Loucy (cell line): ENCODE measurements at regions not wholly inside any gene's neighbourhood (a gene's known extent, or its start where the extent isn't known, plus 50 kb on each side); places are given as distances from the start of the nearest gene placed in this dataset.
A peak's percentile ranks its signal among the peaks of the same experiment; 100 is the strongest.

ENCODE experiments used
- H2AFZ ChIP-seq: fragments of 200-600 bp; sonication (generic); 2 replicates; pipeline ENCODE4 v1.6.0; 2016; ENCODE audit warnings: antibody characterized with exemption, mild to moderate bottlenecking, low read length, moderate library complexity
- H3F3A ChIP-seq: fragments of 200-600 bp; 2 replicates; pipeline ENCODE4 v1.6.0; 2016; ENCODE audit warnings: antibody characterized with exemption, low read depth, mild to moderate bottlenecking
- H3K27me3 ChIP-seq: fragments of 200-600 bp; sonication (generic); 2 replicates; pipeline ENCODE4 v1.6.1; 2014; ENCODE audit warnings: low read length, mild to moderate bottlenecking; ENCODE audit not compliant: insufficient read depth, poor library complexity, severe bottlenecking
- H3K36me3 ChIP-seq: fragments of 200-600 bp; sonication (generic); 2 replicates; pipeline ENCODE4 v1.6.1; 2016; ENCODE audit warnings: low read length; ENCODE audit not compliant: insufficient read depth
- H3K4me1 ChIP-seq: fragments of 200-600 bp; sonication (generic); 2 replicates; pipeline ENCODE4 v1.5.1; 2014; ENCODE audit warnings: low read length, mild to moderate bottlenecking; ENCODE audit not compliant: insufficient read depth, poor library complexity, severe bottlenecking
- H3K4me2 ChIP-seq: fragments of 200-600 bp; sonication (generic); 2 replicates; pipeline ENCODE4 v1.6.0; 2014; ENCODE audit warnings: antibody characterized with exemption, low read length, low read depth, mild to moderate bottlenecking; ENCODE audit not compliant: poor library complexity, severe bottlenecking
- H3K4me3 ChIP-seq: fragments of 200-600 bp; sonication (generic); 2 replicates; pipeline ENCODE4 v1.5.1; 2014; ENCODE audit warnings: low read length, mild to moderate bottlenecking, mixed read lengths; ENCODE audit not compliant: poor library complexity, severe bottlenecking
- H3K79me2 ChIP-seq: fragments of 200-600 bp; sonication (generic); 2 replicates; pipeline ENCODE4 v1.6.1; 2014; ENCODE audit warnings: low read length; ENCODE audit not compliant: insufficient read depth
- H3K9ac ChIP-seq: fragments of 200-600 bp; sonication (generic); 2 replicates; pipeline ENCODE4 v1.6.0; 2014; ENCODE audit warnings: mild to moderate bottlenecking, low read depth, low read length, moderate library complexity; ENCODE audit not compliant: poor library complexity, severe bottlenecking
- H3K9me2 ChIP-seq: fragments of 200-600 bp; sonication (generic); replicated peaks from 2 replicates; pipeline ENCODE4 v1.6.1; 2016; ENCODE audit warnings: low read depth, low read length, mixed read lengths
- H3K9me3 ChIP-seq: fragments of 200-600 bp; sonication (generic); 2 replicates; pipeline ENCODE4 v1.6.1; 2014; ENCODE audit warnings: mild to moderate bottlenecking, antibody characterized with exemption, low read length, low read depth; ENCODE audit not compliant: insufficient read depth
- H4K20me1 ChIP-seq: fragments of 200-600 bp; sonication (generic); 2 replicates; pipeline ENCODE4 v1.6.0; 2014; ENCODE audit warnings: antibody characterized with exemption, low read length, mild to moderate bottlenecking; ENCODE audit not compliant: insufficient read depth, poor library complexity, severe bottlenecking
- EZH2phosphoT487 ChIP-seq: fragments of 200-600 bp; IDR thresholded peaks from 2 replicates; pipeline ENCODE4 v1.6.1; 2018; ENCODE audit warnings: antibody characterized with exemption, mild to moderate bottlenecking, moderate library complexity, borderline replicate concordance
- TF ChIP-seq, protein P1 (sequence below): fragments of 200-600 bp; sonication (generic); conservative IDR thresholded peaks from 2 replicates; pipeline ENCODE4 v1.5.1; 2014; ENCODE audit warnings: mild to moderate bottlenecking, antibody characterized with exemption, low read length

DNA sequence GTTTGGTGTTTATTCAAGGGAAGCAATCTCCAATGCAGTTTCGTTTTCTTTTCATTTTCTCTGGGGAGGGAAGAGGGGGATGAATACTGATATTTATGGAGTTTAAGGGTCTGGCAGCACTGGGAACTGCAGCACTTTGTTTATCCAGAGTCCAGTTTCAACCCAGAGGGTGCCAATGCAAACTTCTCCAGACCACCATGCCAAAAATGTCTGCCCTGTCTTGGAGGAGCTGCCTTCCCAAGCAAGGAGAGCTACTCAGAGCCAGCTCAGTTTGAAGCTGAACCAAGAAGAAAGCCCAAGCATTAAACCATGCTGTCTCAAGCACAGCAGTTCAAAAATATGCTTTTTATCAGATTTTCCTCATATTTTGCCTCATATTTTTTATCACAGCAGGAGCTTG, 589.7 kb downstream of the LMO4 start:
- no peak overlapping the region for H3K4me2 ChIP-seq
- no peaks in the 10 kb centered on the region for H3K27me3 ChIP-seq
- H3K9me2 ChIP-seq, result no peaks in the 10 kb centered on the region
- H4K20me1 ChIP-seq, result no peaks in the 10 kb centered on the region
- H3F3A ChIP-seq, result no peaks in the 10 kb centered on the region
- no peak overlapping the region for H3K9ac ChIP-seq
- peaks cover 10% of the 10 kb centered on the region; the same call in 1 of the 2 replicates for H3K9me3 ChIP-seq
- H2AFZ ChIP-seq, result peak overlapping the region; percentile 28; the same call in 1 of the 2 replicates
- no peaks in the 10 kb centered on the region for H3K4me1 ChIP-seq
- H3K36me3 ChIP-seq, result no peaks in the 10 kb centered on the region
- H3K4me3 ChIP-seq, result no peak overlapping the region
- TF ChIP-seq EZH2phosphoT487, result no peak
- TF ChIP-seq, protein P1, sequence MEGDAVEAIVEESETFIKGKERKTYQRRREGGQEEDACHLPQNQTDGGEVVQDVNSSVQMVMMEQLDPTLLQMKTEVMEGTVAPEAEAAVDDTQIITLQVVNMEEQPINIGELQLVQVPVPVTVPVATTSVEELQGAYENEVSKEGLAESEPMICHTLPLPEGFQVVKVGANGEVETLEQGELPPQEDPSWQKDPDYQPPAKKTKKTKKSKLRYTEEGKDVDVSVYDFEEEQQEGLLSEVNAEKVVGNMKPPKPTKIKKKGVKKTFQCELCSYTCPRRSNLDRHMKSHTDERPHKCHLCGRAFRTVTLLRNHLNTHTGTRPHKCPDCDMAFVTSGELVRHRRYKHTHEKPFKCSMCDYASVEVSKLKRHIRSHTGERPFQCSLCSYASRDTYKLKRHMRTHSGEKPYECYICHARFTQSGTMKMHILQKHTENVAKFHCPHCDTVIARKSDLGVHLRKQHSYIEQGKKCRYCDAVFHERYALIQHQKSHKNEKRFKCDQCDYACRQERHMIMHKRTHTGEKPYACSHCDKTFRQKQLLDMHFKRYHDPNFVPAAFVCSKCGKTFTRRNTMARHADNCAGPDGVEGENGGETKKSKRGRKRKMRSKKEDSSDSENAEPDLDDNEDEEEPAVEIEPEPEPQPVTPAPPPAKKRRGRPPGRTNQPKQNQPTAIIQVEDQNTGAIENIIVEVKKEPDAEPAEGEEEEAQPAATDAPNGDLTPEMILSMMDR, result no peak
- H3K79me2 ChIP-seq, result no peaks in the 10 kb centered on the region

DNA sequence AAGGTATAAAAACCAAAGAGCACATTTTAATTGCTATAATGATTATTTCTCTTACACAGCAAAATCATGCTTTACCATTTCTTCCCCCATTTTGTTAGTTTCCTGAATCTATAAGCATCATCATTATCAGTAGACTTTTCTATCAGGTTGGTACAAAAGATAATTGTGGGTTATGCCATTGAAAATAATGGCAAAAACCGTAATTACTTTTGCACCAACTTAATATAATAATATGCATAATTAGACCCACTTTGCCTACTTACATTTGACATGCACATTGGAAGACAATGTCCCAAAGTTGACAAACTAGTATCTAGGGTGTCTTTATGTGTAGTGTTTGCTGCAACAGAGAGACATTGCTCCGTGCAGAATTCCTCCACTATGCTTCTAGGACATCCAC, 594.2 kb downstream of the LMO4 start:
- no peaks in the 10 kb centered on the region for H3K36me3 ChIP-seq
- no peak overlapping the region for H3K4me3 ChIP-seq
- H3K27me3 ChIP-seq, result no peaks in the 10 kb centered on the region
- no peaks in the 10 kb centered on the region for H3F3A ChIP-seq
- no peak overlapping the region for H3K9ac ChIP-seq
- no peaks in the 10 kb centered on the region for H3K9me2 ChIP-seq
- H3K9me3 ChIP-seq, result no peaks in the 10 kb centered on the region
- no peaks in the 10 kb centered on the region for H3K79me2 ChIP-seq
- H3K4me1 ChIP-seq, result peaks cover 10% of the 10 kb centered on the region
- no peak overlapping the region for H3K4me2 ChIP-seq
- no peaks in the 10 kb centered on the region for H4K20me1 ChIP-seq
- no peak for TF ChIP-seq EZH2phosphoT487
- TF ChIP-seq, protein P1, result no peak
- no peak overlapping the region for H2AFZ ChIP-seq

DNA sequence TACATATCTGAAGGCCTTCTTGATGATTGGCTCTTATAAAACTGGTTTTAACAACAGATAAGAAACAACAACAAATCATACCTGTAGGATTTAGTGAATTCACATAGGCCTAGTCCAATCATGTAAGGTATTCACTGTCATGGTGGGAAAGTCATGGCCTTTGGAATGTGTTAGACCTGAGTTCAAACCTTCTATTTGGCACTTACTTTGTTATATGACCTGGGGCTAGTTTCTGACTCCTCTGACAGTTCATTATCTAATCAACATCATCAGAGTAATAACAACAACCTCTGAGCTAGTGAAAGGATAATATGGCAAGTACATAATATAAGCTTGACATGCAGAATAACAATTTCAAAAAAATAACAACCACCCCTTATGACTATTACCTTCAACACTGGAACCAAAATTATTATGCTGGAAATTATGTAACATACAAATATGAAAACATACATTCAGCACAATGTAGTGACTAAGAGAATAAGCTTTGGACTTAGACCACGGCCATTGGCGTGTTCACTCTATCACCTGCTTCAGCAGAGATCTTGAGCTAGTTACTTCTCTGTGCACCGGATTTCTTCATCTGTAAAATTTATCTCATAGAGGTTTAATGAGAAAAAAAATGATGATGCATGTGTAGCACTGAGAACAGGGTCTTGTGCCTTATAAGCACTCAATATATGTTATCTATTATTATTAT, 597.6 kb downstream of the LMO4 start:
- no peak for TF ChIP-seq EZH2phosphoT487
- TF ChIP-seq, protein P1, result no peak
- no peak overlapping the region for H3K4me3 ChIP-seq
- H3K9me2 ChIP-seq, result no peaks in the 10 kb centered on the region
- H4K20me1 ChIP-seq, result no peaks in the 10 kb centered on the region
- H3F3A ChIP-seq, result no peaks in the 10 kb centered on the region
- H3K36me3 ChIP-seq, result no peaks in the 10 kb centered on the region
- H3K4me1 ChIP-seq, result peaks cover 13% of the 10 kb centered on the region
- no peaks in the 10 kb centered on the region for H3K27me3 ChIP-seq
- peaks cover 9% of the 10 kb centered on the region for H3K9me3 ChIP-seq
- H3K79me2 ChIP-seq, result no peaks in the 10 kb centered on the region
- H2AFZ ChIP-seq, result no peak overlapping the region
- no peak overlapping the region for H3K4me2 ChIP-seq
- no peak overlapping the region for H3K9ac ChIP-seq
